K562 (cell line): ENCODE measurements at regions not wholly inside any gene's neighbourhood (a gene's known extent, or its start where the extent isn't known, plus 50 kb on each side); places are given as distances from the start of the nearest gene placed in this dataset.

Experiments
- ATAC-seq: fragments of 200-7000 bp; cut with Tn5 transposase; 3 replicates; pipeline ENCODE4 v1.9.1; 2020; ENCODE audit warnings: moderate library complexity
- BruUV-seq: library from RNA; stranded (reverse); fragments of 400-500 nt; replicated peaks from 2 replicates; lab custom pipeline; 2021; lab: Mats Ljungman, UMichigan
- CTCF ChIA-PET: fragments of 300-600 bp; formaldehyde crosslinking; extraction: SDS; loops from one replicate; lab custom pipeline; 2021; ENCODE audit warnings: low intra/inter-chr PET ratio; lab: Yijun Ruan, JAX
- POLR2A ChIA-PET: fragments of 300-600, 350-650 bp; sonication (Branson Sonifier 250); formaldehyde crosslinking; extraction: SDS; loops from one replicate; lab custom pipeline; 2021; ENCODE audit warnings: antibody characterized with exemption, inconsistent platforms; lab: Yijun Ruan, JAX
- DNase-seq, 4 experiments: peaks; one replicate each; pipeline versions ENCODE4 v3.0.0 to v3.0.0-alpha.2; 2011 to 2018; ENCODE audit warnings: low spot score in 3 of 4, mixed read lengths in 3 of 4; ENCODE audit errors: extremely low read depth in 1 of 4
- FAIRE-seq: peaks from 2 replicates; lab custom pipeline; 2011; peaks lifted over from hg19 to GRCh38; lab: Jason Lieb, UNC
- H2AFZ ChIP-seq: 2 replicates; pipeline ENCODE4 v1.6.0; 2011; ENCODE audit warnings: low read depth, low read length, control low read depth, inconsistent platforms
- H3K27ac ChIP-seq: fragments of 200-600 bp; 3 replicates; pipeline ENCODE4 v1.8.0; 2011; ENCODE audit warnings: low read depth, mild to moderate bottlenecking, control low read depth, inconsistent platforms, low read length, moderate library complexity, mixed read lengths; ENCODE audit errors: extremely low read depth
- H3K27me3 ChIP-seq, 2 experiments: fragments of 300-600 bp in 1 of 2; 2 replicates in 1 of 2; 3 replicates in 1 of 2; pipeline versions ENCODE4 v1.6.0 to v1.8.0; 2011; ENCODE audit warnings: inconsistent platforms in 2 of 2, low read length in 2 of 2, mild to moderate bottlenecking in 1 of 2, mixed read lengths in 1 of 2, moderate library complexity in 1 of 2; ENCODE audit not compliant: control insufficient read depth in 2 of 2, insufficient read depth in 2 of 2
- H3K36me3 ChIP-seq: fragments of 300-600 bp; 3 replicates; pipeline ENCODE4 v1.8.0; 2011; ENCODE audit warnings: mild to moderate bottlenecking, low read length, inconsistent platforms; ENCODE audit not compliant: control insufficient read depth, insufficient read depth
- H3K4me1 ChIP-seq, 2 experiments: fragments of 200-600 bp in 1 of 2; replicated peaks in 1 of 2; 2 replicates in 1 of 2; 3 replicates in 1 of 2; pipeline versions ENCODE4 v1.5.1 to v1.8.0; 2011; ENCODE audit warnings: inconsistent platforms in 2 of 2, low read length in 2 of 2, mild to moderate bottlenecking in 1 of 2, mixed read lengths in 1 of 2, moderate library complexity in 1 of 2; ENCODE audit not compliant: control insufficient read depth in 2 of 2, insufficient read depth in 2 of 2
- H3K4me2 ChIP-seq: 2 replicates; pipeline ENCODE4 v1.6.1; 2011; ENCODE audit warnings: low read length, control low read depth, inconsistent platforms, mixed read lengths; ENCODE audit not compliant: insufficient read depth
- H3K4me3 ChIP-seq: fragments of 200-600 bp; sonication (generic), shearing (Covaris generic); 2 replicates; pipeline ENCODE4 v1.5.1; 2016; ENCODE audit warnings: control low read depth, inconsistent platforms
- H3K79me2 ChIP-seq: fragments of 200-600 bp; 3 replicates; pipeline ENCODE4 v1.8.0; 2011; ENCODE audit warnings: low read length, inconsistent platforms; ENCODE audit not compliant: control insufficient read depth, insufficient read depth
- H3K9ac ChIP-seq, 2 experiments: 2 replicates each; pipeline versions ENCODE4 v1.6.0 to v1.6.1; 2011; ENCODE audit warnings: low read depth in 2 of 2, low read length in 2 of 2, control low read depth in 1 of 2, inconsistent platforms in 1 of 2, mild to moderate bottlenecking in 1 of 2, mixed read lengths in 1 of 2; ENCODE audit not compliant: insufficient read depth in 1 of 2
- H3K9me1 ChIP-seq: one replicate; pipeline ENCODE4 v1.6.0; 2011; ENCODE audit warnings: inconsistent platforms, mild to moderate bottlenecking, low read length, moderate library complexity; ENCODE audit not compliant: control insufficient read depth, insufficient read depth
- H3K9me3 ChIP-seq: replicated peaks from 2 replicates; pipeline ENCODE4 v1.5.1; 2011; ENCODE audit warnings: low read depth, low read length, inconsistent platforms; ENCODE audit not compliant: control insufficient read depth, insufficient read depth
- H4K20me1 ChIP-seq: replicated peaks from 2 replicates; pipeline ENCODE4 v1.6.1; 2011; ENCODE audit warnings: low read length, inconsistent platforms, mixed read lengths; ENCODE audit not compliant: control insufficient read depth, insufficient read depth
- CHD1 ChIP-seq: fragments of 200-600 bp; sonication (generic); IDR thresholded peaks from one replicate; pipeline ENCODE4 v1.6.1; 2012; ENCODE audit warnings: mild to moderate bottlenecking, moderate library complexity, low read length, inconsistent platforms
- DACH1 ChIP-seq: fragments of 450-650 bp; IDR thresholded peaks from 2 replicates; pipeline ENCODE4 v1.6.1; 2018; ENCODE audit not compliant: partially characterized antibody
- FOXM1 ChIP-seq, 2 experiments: fragments of 450-650 bp in 1 of 2; sonication (generic) in 1 of 2; formaldehyde crosslinking in 1 of 2; IDR thresholded peaks; 2 replicates each; pipeline versions ENCODE4 v1.6.1 to v1.9.0; 2017 to 2022; ENCODE audit warnings: low read depth in 2 of 2, mild to moderate bottlenecking in 2 of 2, missing genetic modification reagents in 1 of 2, moderate library complexity in 1 of 2
- HNRNPUL1 ChIP-seq: fragments of 200-400 bp; formaldehyde crosslinking; IDR thresholded peaks from 2 replicates; pipeline ENCODE4 v1.6.1; 2017; ENCODE audit warnings: low read length
- MAFG ChIP-seq: fragments of 450-650 bp; conservative IDR thresholded peaks from 2 replicates; pipeline ENCODE4 v1.6.1; 2016; ENCODE audit warnings: missing genetic modification characterization, missing compliant biosample characterization
- MYC ChIP-seq, 2 experiments: fragments of 250-450 bp in 1 of 2; sonication (Bioruptor Pico) in 1 of 2; IDR thresholded peaks; 2 replicates each; pipeline versions ENCODE4 v1.5.1 to v1.6.1; 2012 to 2021; ENCODE audit warnings: low read depth in 2 of 2, borderline replicate concordance in 1 of 2, improper control_type of control experiment in 1 of 2, low read length in 1 of 2, mild to moderate bottlenecking in 1 of 2, moderate library complexity in 1 of 2
- NR4A1 ChIP-seq, 2 experiments: fragments of 250-450 bp in 1 of 2; fragments of 450-650 bp in 1 of 2; sonication (Bioruptor Pico) in 1 of 2; IDR thresholded peaks; 2 replicates each; pipeline versions ENCODE4 v1.4.0 to v1.6.1; 2016 to 2020; ENCODE audit warnings: mild to moderate bottlenecking in 2 of 2, missing compliant biosample characterization in 1 of 2, missing genetic modification characterization in 1 of 2, moderate library complexity in 1 of 2
- RBBP5 ChIP-seq: fragments of 200-600 bp; sonication (generic); IDR thresholded peaks from 2 replicates; pipeline ENCODE4 v1.6.1; 2012; ENCODE audit warnings: borderline replicate concordance, mild to moderate bottlenecking, low read length, control low read depth, inconsistent platforms; ENCODE audit not compliant: insufficient read depth, poor library complexity, severe bottlenecking
- RBM25 ChIP-seq: fragments of 200-400 bp; formaldehyde crosslinking; IDR thresholded peaks from 2 replicates; pipeline ENCODE4 v1.6.1; 2018; ENCODE audit warnings: low read length, low read depth, moderate library complexity; ENCODE audit not compliant: severe bottlenecking
- SLC30A9 ChIP-seq: fragments of 250-450 bp; sonication (Bioruptor Pico); IDR thresholded peaks from 2 replicates; pipeline ENCODE4 v1.8.0; 2022; ENCODE audit warnings: mild to moderate bottlenecking, moderate library complexity
- TAL1 ChIP-seq: fragments of 450-650 bp; IDR thresholded peaks from 2 replicates; pipeline ENCODE4 v1.6.1; 2016; ENCODE audit warnings: mild to moderate bottlenecking
- ZNF133 ChIP-seq: fragments of 250-450 bp; sonication (Bioruptor Pico); IDR thresholded peaks from 2 replicates; pipeline ENCODE4 v1.4.0; 2020; ENCODE audit warnings: mild to moderate bottlenecking
- ZNF384 ChIP-seq: IDR thresholded peaks from 2 replicates; pipeline ENCODE4 v1.6.1; 2012; ENCODE audit warnings: low read depth, low read length, improper control_type of control experiment
- WGBS: fragments of 100-300 bp; shearing (Covaris generic); methylation state at CpG from one replicate; pipeline ENCODE4 v1.1.6; 2016; ENCODE audit warnings: low coverage, mixed read lengths; ENCODE audit not compliant: insufficient coverage; ENCODE audit errors: missing lambda C conversion rate; 5-methylcytosine and 5-hydroxymethylcytosine counted together
- in situ Hi-C: fragments of 300-500 bp; cut with MboI; formaldehyde crosslinking; loops from 4 replicates; pipeline ENCODE4 v1.15.0; 2018; ENCODE audit warnings: inconsistent platforms, mixed read lengths
- intact Hi-C: fragments of 100-400 bp; cut with micrococcal nuclease; formaldehyde crosslinking; loops from 2 replicates; pipeline ENCODE4 v1.14.2; 2022
- TF ChIP-seq, protein P1 (sequence below): fragments of 450-650 bp; IDR thresholded peaks from 2 replicates; pipeline ENCODE4 v1.6.1; 2017; ENCODE audit warnings: mild to moderate bottlenecking, moderate library complexity
- TF ChIP-seq, protein P2 (sequence below): sonication (generic); formaldehyde crosslinking; IDR thresholded peaks from 2 replicates; pipeline ENCODE4 v1.8.1; 2023; ENCODE audit warnings: mild to moderate bottlenecking, missing genetic modification reagents

DNA sequence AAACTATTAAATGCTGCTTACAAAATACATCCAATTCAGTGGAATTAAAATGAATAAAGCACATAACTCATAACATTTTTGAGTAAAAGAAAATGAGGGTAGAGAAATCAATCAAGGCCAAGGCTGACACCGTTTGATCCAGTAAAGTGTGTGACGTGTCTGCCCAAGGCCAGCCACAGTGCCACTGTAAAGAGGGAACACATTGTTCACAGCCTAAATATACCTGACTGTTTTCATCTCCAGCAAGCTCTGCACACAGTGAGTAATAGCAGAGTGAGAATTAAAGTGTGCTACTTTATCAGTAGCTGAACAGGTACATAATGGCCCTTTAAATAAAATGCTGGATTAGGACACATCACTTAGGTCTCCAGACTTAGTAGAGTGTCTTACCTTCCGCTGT, 130.8 kb upstream of the DPP6 start (continued):
- TF ChIP-seq RBM25 (no peak), MAFG (tag) (no peak), FOXM1 (IDR thresholded peaks at IDR 0.05; ENCODE audit: low read depth) (no peak), FOXM1 (CRISPR knock-in tag; IDR thresholded peaks at IDR 0.05; ENCODE audit: low read depth) (no peak), DACH1 (no peak), HNRNPUL1 (no peak)

DNA sequence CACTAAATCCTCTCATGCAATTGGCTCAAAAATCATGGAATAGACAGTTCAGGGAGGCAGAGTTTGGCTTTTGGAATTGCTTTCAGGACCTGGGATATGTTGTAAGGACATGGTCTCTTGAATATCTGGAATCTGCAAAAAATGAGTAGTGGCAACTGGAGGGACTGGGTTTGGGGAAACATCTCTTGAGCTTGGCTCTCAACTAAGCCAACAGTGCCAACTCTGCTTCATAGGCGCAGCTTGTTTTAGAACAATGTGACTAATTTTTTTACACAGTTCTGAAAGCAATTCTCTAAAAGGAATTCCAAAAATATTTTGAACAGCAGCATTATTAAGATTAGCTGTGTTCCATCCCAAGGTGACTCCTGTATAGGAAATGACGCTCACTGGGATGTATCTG, 121.5 kb upstream of the DPP6 start:
- FAIRE-seq: no peak
- no TSS peak for BruUV-seq
- 0% methylated on average over 2 of the region's 2 CpGs for WGBS
- Histone ChIP-seq H3K9me1 (no peaks in the 10 kb centered on the region), H3K9me3 (no peaks in the 10 kb centered on the region), H3K79me2 (no peaks in the 10 kb centered on the region), H3K27ac (no peak overlapping the region), H2AFZ (no peak overlapping the region), H3K27me3 (peaks cover 5 to 20% of the 10 kb centered on the region in 2 experiments), H4K20me1 (no peaks in the 10 kb centered on the region; the same call in 1 of the 2 replicates), H3K4me3 (no peak overlapping the region), H3K4me1 (no peaks in the 10 kb centered on the region), H3K9ac (no peak overlapping the region), H3K4me2 (no peak overlapping the region), H3K36me3 (no peaks in the 10 kb centered on the region)
- no peak for DNase-seq
- POLR2A ChIA-PET: no interaction called here
- in situ Hi-C loops (no loop called here), intact Hi-C loops (no loop called here)
- ATAC-seq: no peak
- CTCF ChIA-PET: no interaction called here
- TF ChIP-seq SLC30A9 (CRISPR knock-in tag) (no peak), MYC (IDR thresholded peaks at IDR 0.05; ENCODE audit: low read depth, low read length) (no peak), MYC (CRISPR knock-in tag; IDR thresholded peaks at IDR 0.05; ENCODE audit: borderline replicate concordance, low read depth) (no peak), ZNF384 (no peak), NR4A1 (CRISPR knock-in tag; IDR thresholded peaks at IDR 0.05) (no peak), NR4A1 (tag; IDR thresholded peaks at IDR 0.05) (no peak), TAL1 (no peak), ZNF133 (CRISPR knock-in tag) (no peak), CHD1 (no peak), RBBP5 (no peak)
- TF ChIP-seq, protein P1, sequence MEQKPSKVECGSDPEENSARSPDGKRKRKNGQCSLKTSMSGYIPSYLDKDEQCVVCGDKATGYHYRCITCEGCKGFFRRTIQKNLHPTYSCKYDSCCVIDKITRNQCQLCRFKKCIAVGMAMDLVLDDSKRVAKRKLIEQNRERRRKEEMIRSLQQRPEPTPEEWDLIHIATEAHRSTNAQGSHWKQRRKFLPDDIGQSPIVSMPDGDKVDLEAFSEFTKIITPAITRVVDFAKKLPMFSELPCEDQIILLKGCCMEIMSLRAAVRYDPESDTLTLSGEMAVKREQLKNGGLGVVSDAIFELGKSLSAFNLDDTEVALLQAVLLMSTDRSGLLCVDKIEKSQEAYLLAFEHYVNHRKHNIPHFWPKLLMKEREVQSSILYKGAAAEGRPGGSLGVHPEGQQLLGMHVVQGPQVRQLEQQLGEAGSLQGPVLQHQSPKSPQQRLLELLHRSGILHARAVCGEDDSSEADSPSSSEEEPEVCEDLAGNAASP: no peak
- TF ChIP-seq, protein P2, sequence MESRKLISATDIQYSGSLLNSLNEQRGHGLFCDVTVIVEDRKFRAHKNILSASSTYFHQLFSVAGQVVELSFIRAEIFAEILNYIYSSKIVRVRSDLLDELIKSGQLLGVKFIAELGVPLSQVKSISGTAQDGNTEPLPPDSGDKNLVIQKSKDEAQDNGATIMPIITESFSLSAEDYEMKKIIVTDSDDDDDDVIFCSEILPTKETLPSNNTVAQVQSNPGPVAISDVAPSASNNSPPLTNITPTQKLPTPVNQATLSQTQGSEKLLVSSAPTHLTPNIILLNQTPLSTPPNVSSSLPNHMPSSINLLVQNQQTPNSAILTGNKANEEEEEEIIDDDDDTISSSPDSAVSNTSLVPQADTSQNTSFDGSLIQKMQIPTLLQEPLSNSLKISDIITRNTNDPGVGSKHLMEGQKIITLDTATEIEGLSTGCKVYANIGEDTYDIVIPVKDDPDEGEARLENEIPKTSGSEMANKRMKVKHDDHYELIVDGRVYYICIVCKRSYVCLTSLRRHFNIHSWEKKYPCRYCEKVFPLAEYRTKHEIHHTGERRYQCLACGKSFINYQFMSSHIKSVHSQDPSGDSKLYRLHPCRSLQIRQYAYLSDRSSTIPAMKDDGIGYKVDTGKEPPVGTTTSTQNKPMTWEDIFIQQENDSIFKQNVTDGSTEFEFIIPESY (CRISPR knock-in tag): no peak
